ENCODE measurements at regions not wholly inside any gene's neighbourhood (a gene's known extent, or its start where the extent isn't known, plus 50 kb on each side); places are given as distances from the start of the nearest gene placed in this dataset.

GRCh38 chr5:2642684-2643345, 108.7 kb downstream of the IRX2 start:
- H3K9me3 Mint-ChIP-seq: no peaks in the 10 kb centered on the region
- no peak overlapping the region for H3K4me3 Mint-ChIP-seq
- no peaks in the 10 kb centered on the region for H3K36me3 Mint-ChIP-seq (ENCODE audit: insufficient read depth in 2 of 2)
- DNase-seq (no peak), ATAC-seq (replicated peaks in 1 of 2) (no peak)
- no peak overlapping the region for H3K27ac Mint-ChIP-seq
- no peaks in the 10 kb centered on the region for H3K4me1 Mint-ChIP-seq (ENCODE audit: low read depth)
- no peaks in the 10 kb centered on the region for H3K27me3 Mint-ChIP-seq (ENCODE audit: low read depth)

- Mint-ChIP-seq H3K4me3 (no peak overlapping the region), H3K9me3 (no peaks in the 10 kb centered on the region), H3K4me1 (ENCODE audit: low read depth) (no peaks in the 10 kb centered on the region), H3K36me3 (ENCODE audit: insufficient read depth in 2 of 2) (no peaks in the 10 kb centered on the region), H3K27ac (no peak overlapping the region), H3K27me3 (ENCODE audit: low read depth) (no peaks in the 10 kb centered on the region)
- ATAC-seq (replicated peaks in 1 of 2) (no peak), DNase-seq (no peak)
Observed at GRCh38 chr5:2640717-2641116, 110.8 kb downstream of the IRX2 start.

GRCh38 chr5:2639425-2639824, 112.1 kb downstream of the IRX2 start:
- H3K27ac Mint-ChIP-seq: no peak overlapping the region

GRCh38 chr5:2634399-2635176, 116.9 kb downstream of the IRX2 start:
- Mint-ChIP-seq H3K27ac (no peak overlapping the region), H3K4me1 (ENCODE audit: low read depth) (no peaks in the 10 kb centered on the region), H3K4me3 (no peak overlapping the region), H3K36me3 (ENCODE audit: insufficient read depth in 2 of 2) (no peaks in the 10 kb centered on the region), H3K9me3 (no peaks in the 10 kb centered on the region), H3K27me3 (ENCODE audit: low read depth) (no peaks in the 10 kb centered on the region)
- DNase-seq (no peak), ATAC-seq (replicated peaks in 1 of 2) (no peak)

More at GRCh38 chr5:2639425-2639824, 112.1 kb downstream of the IRX2 start:
- Mint-ChIP-seq H3K9me3 (no peaks in the 10 kb centered on the region), H3K4me1 (ENCODE audit: low read depth) (no peaks in the 10 kb centered on the region), H3K36me3 (ENCODE audit: insufficient read depth in 2 of 2) (no peaks in the 10 kb centered on the region), H3K4me3 (no peak overlapping the region), H3K27me3 (ENCODE audit: low read depth) (no peaks in the 10 kb centered on the region)
- DNase-seq (no peak), ATAC-seq (replicated peaks in 1 of 2) (no peak)

DNA sequence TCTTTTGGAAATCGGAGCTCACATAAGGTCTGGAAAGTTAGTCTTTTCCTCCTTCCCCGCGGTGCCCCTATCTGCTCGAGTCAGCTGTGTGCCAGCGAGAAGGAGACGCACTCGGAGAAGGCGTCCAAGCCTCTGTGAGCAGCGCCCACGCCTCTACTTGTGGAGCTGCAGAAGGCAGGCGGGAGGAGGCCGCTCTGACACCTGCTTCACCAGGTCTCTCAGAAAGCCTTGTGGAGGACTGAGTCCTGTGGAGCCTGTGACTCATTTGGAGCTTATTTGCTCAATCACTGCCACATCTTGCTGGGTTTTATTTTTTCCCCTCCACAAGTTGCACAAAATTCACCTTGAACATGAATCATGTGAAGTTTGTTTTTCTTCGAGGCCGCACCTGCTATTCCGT, 117.5 kb downstream of the IRX2 start:
- H3K27me3 Mint-ChIP-seq (ENCODE audit: low read depth): no peaks in the 10 kb centered on the region
- no peaks in the 10 kb centered on the region for H3K36me3 Mint-ChIP-seq (ENCODE audit: insufficient read depth in 2 of 2)
- no peaks in the 10 kb centered on the region for H3K4me1 Mint-ChIP-seq (ENCODE audit: low read depth)
- H3K4me3 Mint-ChIP-seq: no peak overlapping the region
- DNase-seq (no peak), ATAC-seq (replicated peaks in 1 of 2) (no peak)
- H3K9me3 Mint-ChIP-seq: no peaks in the 10 kb centered on the region
- no peak overlapping the region for H3K27ac Mint-ChIP-seq

DNA sequence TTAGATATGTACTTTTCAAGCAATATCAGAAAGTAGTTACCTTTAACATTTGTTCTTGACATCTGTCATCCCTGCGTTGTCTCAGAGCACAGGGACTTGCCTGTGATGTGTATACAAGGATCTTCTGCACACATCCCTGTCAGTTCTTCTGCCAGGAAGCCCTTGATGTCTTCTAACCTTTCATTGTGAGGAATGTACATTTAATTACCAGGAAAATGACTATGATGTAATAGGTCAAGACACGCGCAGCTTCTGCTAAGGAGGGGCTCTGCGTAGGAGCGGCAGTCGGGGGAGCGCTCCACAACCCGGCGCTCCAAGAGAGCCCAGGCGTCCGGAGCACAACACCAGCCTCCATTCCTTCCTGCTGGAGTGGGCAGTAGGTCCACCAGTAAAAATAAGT, 119.7 kb downstream of the IRX2 start:
- Mint-ChIP-seq H3K4me3 (no peak overlapping the region), H3K27ac (no peak overlapping the region), H3K4me1 (ENCODE audit: low read depth) (no peaks in the 10 kb centered on the region), H3K9me3 (peaks cover 0 to 2% of the 10 kb centered on the region in 2 donors), H3K27me3 (ENCODE audit: low read depth) (no peaks in the 10 kb centered on the region), H3K36me3 (ENCODE audit: insufficient read depth in 2 of 2) (no peaks in the 10 kb centered on the region)
- ATAC-seq (replicated peaks in 1 of 2): no peak
- DNase-seq: no peak

DNA sequence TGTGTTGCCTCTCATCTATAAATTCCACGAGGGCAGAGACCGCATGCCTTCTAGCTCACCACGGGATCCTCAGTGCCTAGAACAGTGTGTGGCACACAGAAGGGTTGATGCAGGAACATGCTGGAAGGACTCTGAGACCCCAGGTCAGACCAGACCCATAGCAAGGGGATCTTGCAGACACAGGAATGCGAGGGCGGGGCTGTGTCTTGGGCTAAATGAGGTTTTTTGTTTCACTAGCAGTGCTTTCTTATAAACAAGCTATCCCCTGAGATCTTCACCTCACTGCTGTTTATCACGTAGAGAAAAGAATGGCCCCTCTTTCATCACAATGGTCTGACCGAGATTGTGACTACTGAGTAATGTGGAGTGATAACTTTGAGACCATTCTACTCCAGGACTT, 122.4 kb downstream of the IRX2 start:
- no peak overlapping the region for H3K27ac Mint-ChIP-seq
- peaks cover 0 to 2% of the 10 kb centered on the region in 2 donors for H3K9me3 Mint-ChIP-seq
- no peak for DNase-seq
- no peaks in the 10 kb centered on the region for H3K36me3 Mint-ChIP-seq (ENCODE audit: insufficient read depth in 2 of 2)
- H3K27me3 Mint-ChIP-seq (ENCODE audit: low read depth): no peaks in the 10 kb centered on the region
- no peak for ATAC-seq (replicated peaks in 1 of 2)
- H3K4me1 Mint-ChIP-seq (ENCODE audit: low read depth): no peaks in the 10 kb centered on the region
- H3K4me3 Mint-ChIP-seq: no peak overlapping the region

- Mint-ChIP-seq H3K9me3 (peaks cover 0 to 2% of the 10 kb centered on the region in 2 donors), H3K4me3 (no peak overlapping the region), H3K27ac (no peak overlapping the region), H3K4me1 (ENCODE audit: low read depth) (no peaks in the 10 kb centered on the region), H3K36me3 (ENCODE audit: insufficient read depth in 2 of 2) (no peaks in the 10 kb centered on the region), H3K27me3 (ENCODE audit: low read depth) (no peaks in the 10 kb centered on the region)
- no peak for DNase-seq
- ATAC-seq (replicated peaks in 1 of 2): no peak
Observed at GRCh38 chr5:2627867-2628266, 123.6 kb downstream of the IRX2 start.

DNA sequence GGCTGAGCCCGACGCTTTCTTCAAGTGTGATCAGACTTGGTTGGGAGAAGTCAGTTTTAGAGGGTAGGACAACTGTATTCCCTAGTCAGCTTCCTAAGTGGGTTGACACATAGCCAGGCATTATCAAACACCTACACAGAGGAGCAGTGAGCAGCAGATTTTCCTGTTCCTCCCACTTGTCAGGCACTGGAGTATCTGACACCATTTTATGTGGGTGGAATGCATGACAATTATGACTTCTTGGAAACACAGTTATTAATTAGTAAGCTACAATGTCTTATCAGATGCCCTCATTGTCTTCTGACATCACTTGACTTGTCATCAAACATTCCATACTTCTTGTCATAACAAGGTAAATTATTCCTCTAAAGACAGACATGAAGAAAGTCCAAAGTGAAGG, 124.9 kb downstream of the IRX2 start:
- ATAC-seq (replicated peaks in 1 of 2): no peak
- no peak overlapping the region for H3K4me3 Mint-ChIP-seq

DNA sequence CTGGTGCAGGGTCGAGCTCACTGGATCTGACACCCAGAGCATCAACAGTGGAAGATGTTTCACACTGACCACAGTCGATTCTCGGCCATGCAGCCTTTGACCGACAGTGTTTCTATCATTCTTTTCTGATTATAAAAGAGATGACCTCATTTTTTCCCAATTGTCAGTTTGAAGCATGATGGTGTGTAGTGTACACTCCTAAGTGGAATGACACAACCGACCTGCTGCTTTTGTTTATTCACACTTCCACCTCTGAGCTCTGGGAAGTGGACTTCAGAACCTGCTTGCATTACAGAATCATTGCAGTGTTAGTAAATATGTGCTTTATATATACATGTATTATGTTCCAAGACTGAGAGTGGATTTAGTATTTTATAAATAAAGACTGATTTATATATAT, 128.6 kb downstream of the IRX2 start:
- DNase-seq (no peak), ATAC-seq (replicated peaks in 1 of 2) (no peak)
- Mint-ChIP-seq H3K27ac (no peak overlapping the region), H3K9me3 (peaks cover 0 to 2% of the 10 kb centered on the region in 2 donors), H3K27me3 (ENCODE audit: low read depth) (no peaks in the 10 kb centered on the region), H3K36me3 (ENCODE audit: insufficient read depth in 2 of 2) (no peaks in the 10 kb centered on the region), H3K4me3 (no peak overlapping the region), H3K4me1 (ENCODE audit: low read depth) (no peaks in the 10 kb centered on the region)

More for the DNA sequence above, 124.9 kb downstream of the IRX2 start:
- H3K27me3 Mint-ChIP-seq (ENCODE audit: low read depth): no peaks in the 10 kb centered on the region
- H3K27ac Mint-ChIP-seq: no peak overlapping the region
- no peak for DNase-seq
- H3K4me1 Mint-ChIP-seq (ENCODE audit: low read depth): no peaks in the 10 kb centered on the region
- H3K9me3 Mint-ChIP-seq: peaks cover 0 to 2% of the 10 kb centered on the region in 2 donors
- no peaks in the 10 kb centered on the region for H3K36me3 Mint-ChIP-seq (ENCODE audit: insufficient read depth in 2 of 2)

DNA sequence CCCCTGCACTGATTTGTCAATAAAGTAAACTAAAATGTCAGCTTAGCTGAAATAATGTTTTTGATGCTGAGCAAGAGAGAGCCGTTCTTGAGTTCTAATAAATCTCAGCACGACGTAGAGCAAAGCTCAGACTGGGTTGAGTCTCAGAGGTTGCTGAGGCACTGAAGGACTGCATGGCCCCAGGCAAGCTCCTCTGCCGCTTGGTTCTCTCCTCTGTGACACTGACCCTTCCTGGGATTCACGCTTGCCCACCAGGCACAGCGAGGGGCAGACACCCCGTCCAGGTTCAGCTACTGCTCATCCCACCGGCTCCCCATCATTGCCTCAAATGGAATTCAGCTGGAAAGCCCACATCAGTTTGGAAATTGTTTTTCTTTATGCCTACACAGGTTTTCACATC, 129.8 kb downstream of the IRX2 start:
- no peaks in the 10 kb centered on the region for H3K27me3 Mint-ChIP-seq (ENCODE audit: low read depth)
- no peak for DNase-seq

GRCh38 chr5:2619216-2619615, 132.3 kb downstream of the IRX2 start:
- Mint-ChIP-seq H3K4me3 (no peak overlapping the region), H3K4me1 (ENCODE audit: low read depth) (no peaks in the 10 kb centered on the region), H3K27me3 (ENCODE audit: low read depth) (no peaks in the 10 kb centered on the region), H3K9me3 (peaks cover 2% of the 10 kb centered on the region in 2 donors), H3K36me3 (ENCODE audit: insufficient read depth in 2 of 2) (no peaks in the 10 kb centered on the region), H3K27ac (no peak overlapping the region)
- DNase-seq: no peak
- no peak for ATAC-seq (replicated peaks in 1 of 2)

More for the DNA sequence above, 129.8 kb downstream of the IRX2 start:
- H3K36me3 Mint-ChIP-seq (ENCODE audit: insufficient read depth in 2 of 2): no peaks in the 10 kb centered on the region
- H3K4me3 Mint-ChIP-seq: no peak overlapping the region
- no peak overlapping the region for H3K27ac Mint-ChIP-seq
- no peak for ATAC-seq (replicated peaks in 1 of 2)
- H3K4me1 Mint-ChIP-seq (ENCODE audit: low read depth): no peaks in the 10 kb centered on the region
- peaks cover 0 to 2% of the 10 kb centered on the region in 2 donors for H3K9me3 Mint-ChIP-seq

- Mint-ChIP-seq H3K27ac (no peak overlapping the region), H3K4me3 (no peak overlapping the region), H3K36me3 (ENCODE audit: insufficient read depth in 2 of 2) (no peaks in the 10 kb centered on the region), H3K27me3 (ENCODE audit: low read depth) (no peaks in the 10 kb centered on the region), H3K9me3 (peaks cover 2% of the 10 kb centered on the region in 2 donors), H3K4me1 (ENCODE audit: low read depth) (no peaks in the 10 kb centered on the region)
- ATAC-seq (replicated peaks in 1 of 2) (no peak), DNase-seq (no peak)
Observed at GRCh38 chr5:2617461-2617860, 134.0 kb downstream of the IRX2 start.

DNA sequence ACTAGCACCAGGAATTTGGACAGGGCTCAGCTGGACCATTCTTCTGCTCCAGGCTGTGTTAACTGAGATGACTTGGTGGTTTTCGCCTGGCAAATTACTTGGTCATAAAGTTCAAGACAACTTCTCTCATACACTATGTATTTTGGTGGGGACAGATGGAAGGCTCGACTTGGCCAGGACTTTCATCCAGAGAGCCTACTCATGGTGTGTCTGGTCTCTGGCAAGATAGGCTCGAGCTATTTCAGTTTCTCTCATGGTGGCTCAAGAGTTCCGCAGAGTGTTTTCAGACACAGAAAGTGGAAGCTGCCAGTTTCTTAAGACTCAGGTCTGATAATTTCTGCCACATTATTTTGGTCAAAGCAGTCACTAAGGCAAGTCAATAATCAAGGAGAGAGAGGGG, 135.6 kb downstream of the IRX2 start:
- H3K4me3 Mint-ChIP-seq: no peak overlapping the region
- no peak overlapping the region for H3K27ac Mint-ChIP-seq
- H3K27me3 Mint-ChIP-seq (ENCODE audit: low read depth): no peaks in the 10 kb centered on the region
- H3K9me3 Mint-ChIP-seq: peaks cover 2% of the 10 kb centered on the region in 2 donors
- ATAC-seq (replicated peaks in 1 of 2) (no peak), DNase-seq (no peak)
- no peaks in the 10 kb centered on the region for H3K36me3 Mint-ChIP-seq (ENCODE audit: insufficient read depth in 2 of 2)
- no peaks in the 10 kb centered on the region for H3K4me1 Mint-ChIP-seq (ENCODE audit: low read depth)
